ENCODE measurements at regions not wholly inside any gene's neighbourhood (a gene's known extent, or its start where the extent isn't known, plus 50 kb on each side); places are given as distances from the start of the nearest gene placed in this dataset.

- Mint-ChIP-seq H3K9me3 (peaks cover 4% of the 10 kb centered on the region), H3K4me3 (no peak overlapping the region), H3K27me3 (peaks cover 7 to 18% of the 10 kb centered on the region in 2 donors), H3K4me1 (ENCODE audit: low read depth in 2 of 2) (no peaks in the 10 kb centered on the region), H3K36me3 (no peaks in the 10 kb centered on the region), H3K27ac (no peak overlapping the region)
- ATAC-seq, result no peak
- no peak for DNase-seq (ENCODE audit: low spot score)
Measured at GRCh38 chr13:33448889-33449288, 163.3 kb upstream of the STARD13 start.

DNA sequence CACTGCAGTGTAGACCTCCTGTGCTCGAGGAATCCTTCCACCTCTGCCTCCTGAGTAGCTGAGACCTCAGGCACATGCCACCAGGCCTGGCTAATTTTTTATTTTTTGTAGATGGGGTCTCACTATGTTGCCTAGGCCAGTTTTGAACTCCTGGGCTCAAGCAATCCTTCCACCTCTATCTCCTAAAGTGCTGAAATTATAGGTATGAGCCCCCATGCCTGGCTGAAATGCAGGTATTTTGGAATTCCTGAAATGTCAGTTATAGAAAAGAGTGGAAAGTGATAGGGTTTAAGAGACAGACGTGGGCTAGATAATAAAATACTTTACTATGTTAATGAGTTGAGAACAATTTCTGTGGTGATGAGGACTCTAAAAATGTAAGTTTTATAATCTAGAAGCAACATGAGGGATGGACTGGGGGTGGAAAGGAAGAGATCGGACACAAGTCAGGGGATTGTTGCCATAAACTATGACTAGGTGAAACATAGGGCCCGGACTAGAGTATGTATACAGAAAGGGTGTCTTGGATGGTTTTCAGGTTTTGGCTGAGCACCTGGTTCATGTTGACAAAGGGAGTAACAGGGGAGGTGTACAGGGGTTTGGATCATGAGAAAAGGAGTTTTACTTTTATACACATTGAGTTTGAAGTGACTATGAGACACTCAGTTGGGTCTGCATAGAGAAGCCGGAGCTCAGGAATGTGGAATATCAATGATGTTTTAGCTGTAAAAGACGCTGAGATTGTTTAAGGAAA lies 165.6 kb upstream of the STARD13 start:
- no peak overlapping the region for H3K4me3 Mint-ChIP-seq
- peaks cover 7% of the 10 kb centered on the region for H3K9me3 Mint-ChIP-seq
- ATAC-seq (no peak), DNase-seq (ENCODE audit: low spot score) (no peak)
- H3K4me1 Mint-ChIP-seq (ENCODE audit: low read depth in 2 of 2), result no peaks in the 10 kb centered on the region
- H3K36me3 Mint-ChIP-seq, result no peaks in the 10 kb centered on the region
- H3K27me3 Mint-ChIP-seq, result peaks cover 7 to 18% of the 10 kb centered on the region in 2 donors
- H3K27ac Mint-ChIP-seq, result no peak overlapping the region

- ATAC-seq (no peak), DNase-seq (ENCODE audit: low spot score) (no peak)
- H3K36me3 Mint-ChIP-seq, result no peaks in the 10 kb centered on the region
- H3K4me3 Mint-ChIP-seq, result no peak overlapping the region
- no peak overlapping the region for H3K27ac Mint-ChIP-seq
- H3K27me3 Mint-ChIP-seq, result peaks cover 2 to 18% of the 10 kb centered on the region in 2 donors
- H3K4me1 Mint-ChIP-seq (ENCODE audit: low read depth in 2 of 2), result no peaks in the 10 kb centered on the region
- peaks cover 3% of the 10 kb centered on the region for H3K9me3 Mint-ChIP-seq
Measured at GRCh38 chr13:33452873-33453517, 167.4 kb upstream of the STARD13 start.

DNA sequence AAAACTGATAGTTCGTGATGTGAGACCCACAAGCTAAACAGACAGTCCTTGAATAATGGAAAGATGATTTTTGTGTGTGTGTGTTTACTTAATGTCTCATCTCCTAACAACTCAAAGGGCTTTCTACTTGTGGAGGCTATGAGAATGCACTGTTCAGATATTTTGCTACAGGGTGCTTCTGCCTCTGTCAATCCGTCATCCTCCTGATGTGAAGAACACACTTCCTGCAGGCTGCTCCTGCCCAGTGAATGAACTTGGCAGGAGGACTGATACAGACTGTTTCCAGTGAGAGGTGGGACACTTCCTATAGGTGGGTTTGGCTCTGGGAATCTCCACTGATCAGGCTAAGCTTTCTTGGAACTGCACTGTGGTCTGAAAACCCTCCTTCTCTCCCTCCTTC lies 168.4 kb upstream of the STARD13 start:
- Mint-ChIP-seq H3K4me1 (ENCODE audit: low read depth in 2 of 2) (no peaks in the 10 kb centered on the region), H3K9me3 (peaks cover 3% of the 10 kb centered on the region), H3K27me3 (peaks cover 2 to 18% of the 10 kb centered on the region in 2 donors), H3K36me3 (no peaks in the 10 kb centered on the region), H3K27ac (no peak overlapping the region), H3K4me3 (no peak overlapping the region)
- ATAC-seq (no peak), DNase-seq (ENCODE audit: low spot score) (no peak)

GRCh38 chr13:33454844-33455705 lies 169.5 kb upstream of the STARD13 start:
- ATAC-seq, result no peak
- Mint-ChIP-seq H3K27ac (no peak overlapping the region), H3K4me1 (ENCODE audit: low read depth in 2 of 2) (no peaks in the 10 kb centered on the region), H3K9me3 (peaks cover 3% of the 10 kb centered on the region), H3K36me3 (no peaks in the 10 kb centered on the region), H3K27me3 (peaks cover 2 to 18% of the 10 kb centered on the region in 2 donors), H3K4me3 (no peak overlapping the region)
- DNase-seq (ENCODE audit: low spot score), result no peak

DNA sequence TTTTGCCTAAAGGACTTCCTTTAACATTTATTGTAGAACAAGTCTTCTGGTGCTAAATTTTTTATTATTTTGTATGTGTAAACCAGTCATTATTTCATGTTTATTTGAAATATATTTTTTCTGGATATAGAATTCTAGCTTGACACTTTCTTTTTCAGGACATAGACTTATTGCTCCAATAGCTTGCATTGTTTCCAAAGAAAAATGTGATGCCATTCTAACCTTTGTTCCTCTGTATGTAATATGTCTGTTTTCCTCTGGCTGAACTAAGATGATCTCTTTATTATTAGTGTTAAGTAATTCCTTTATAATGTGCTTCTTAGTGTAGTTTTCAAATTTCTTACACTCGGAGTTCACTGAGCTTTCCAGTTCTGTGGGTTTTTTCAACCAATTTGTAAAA lies 174.1 kb upstream of the STARD13 start:
- Mint-ChIP-seq H3K4me1 (ENCODE audit: low read depth in 2 of 2) (no peaks in the 10 kb centered on the region), H3K4me3 (no peak overlapping the region), H3K36me3 (no peaks in the 10 kb centered on the region), H3K9me3 (peaks cover 4% of the 10 kb centered on the region), H3K27ac (no peak overlapping the region), H3K27me3 (peaks cover 0 to 6% of the 10 kb centered on the region in 2 donors)
- DNase-seq (ENCODE audit: low spot score) (no peak), ATAC-seq (no peak)

DNA sequence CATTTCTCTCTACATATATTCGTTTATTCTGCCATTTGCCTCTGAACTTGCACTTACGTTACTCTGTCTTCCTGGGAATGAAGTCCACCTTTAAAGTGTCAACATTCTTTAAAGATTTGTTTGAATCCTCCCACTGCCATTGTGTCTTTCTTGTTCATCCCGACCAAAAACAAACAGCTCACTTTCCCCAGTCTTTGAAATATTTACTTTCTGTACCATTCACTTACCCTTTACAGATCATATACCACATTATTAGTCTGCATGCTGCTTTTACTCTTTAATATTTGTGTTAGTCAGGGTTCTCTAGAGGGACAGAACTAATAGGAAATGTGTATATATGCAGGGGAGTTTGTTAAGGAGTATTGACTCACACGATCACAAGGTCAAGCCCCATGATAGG lies 176.6 kb upstream of the STARD13 start:
- Mint-ChIP-seq H3K4me3 (no peak overlapping the region), H3K27ac (no peak overlapping the region), H3K36me3 (no peaks in the 10 kb centered on the region), H3K9me3 (peaks cover 3% of the 10 kb centered on the region), H3K27me3 (peaks cover 0 to 6% of the 10 kb centered on the region in 2 donors), H3K4me1 (ENCODE audit: low read depth in 2 of 2) (no peaks in the 10 kb centered on the region)
- ATAC-seq (no peak), DNase-seq (ENCODE audit: low spot score) (no peak)

DNA sequence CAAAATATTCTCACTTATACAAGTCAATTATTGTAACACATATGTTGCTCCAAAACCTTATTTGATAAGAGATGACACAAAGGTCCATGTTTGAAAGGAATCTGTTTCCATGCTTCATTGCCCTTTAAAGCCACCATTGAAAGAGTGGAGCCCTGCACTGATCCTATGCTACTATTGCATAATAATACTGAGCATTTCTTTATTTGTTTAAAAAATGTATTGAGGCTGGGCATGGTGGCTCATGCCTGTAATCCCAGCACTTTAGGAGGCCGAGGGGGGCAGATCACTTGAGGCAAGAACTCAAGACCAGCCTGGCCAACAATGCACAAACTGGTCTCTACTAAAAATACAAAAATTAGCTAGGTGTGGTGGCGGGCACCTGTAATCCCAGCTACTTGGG lies 178.8 kb upstream of the STARD13 start:
- Mint-ChIP-seq H3K27me3 (peaks cover 0 to 6% of the 10 kb centered on the region in 2 donors), H3K27ac (no peak overlapping the region), H3K36me3 (no peaks in the 10 kb centered on the region), H3K9me3 (peaks cover 3% of the 10 kb centered on the region), H3K4me3 (no peak overlapping the region), H3K4me1 (ENCODE audit: low read depth in 2 of 2) (no peaks in the 10 kb centered on the region)
- DNase-seq (ENCODE audit: low spot score) (no peak), ATAC-seq (no peak)

- H3K9me3 Mint-ChIP-seq, result peaks cover 3% of the 10 kb centered on the region
Measured at GRCh38 chr13:33466262-33466661, 180.7 kb upstream of the STARD13 start.

GRCh38 chr13:33467556-33467955 lies 182.0 kb upstream of the STARD13 start:
- Mint-ChIP-seq H3K4me1 (ENCODE audit: low read depth in 2 of 2) (no peaks in the 10 kb centered on the region), H3K27ac (no peak overlapping the region), H3K36me3 (no peaks in the 10 kb centered on the region), H3K9me3 (no peaks in the 10 kb centered on the region), H3K27me3 (no peaks in the 10 kb centered on the region), H3K4me3 (no peak overlapping the region)
- no peak for DNase-seq (ENCODE audit: low spot score)
- ATAC-seq, result no peak

More at GRCh38 chr13:33466262-33466661, 180.7 kb upstream of the STARD13 start:
- Mint-ChIP-seq H3K27ac (no peak overlapping the region), H3K4me1 (ENCODE audit: low read depth in 2 of 2) (no peaks in the 10 kb centered on the region), H3K36me3 (no peaks in the 10 kb centered on the region), H3K4me3 (no peak overlapping the region), H3K27me3 (peaks cover 0 to 6% of the 10 kb centered on the region in 2 donors)
- DNase-seq (ENCODE audit: low spot score), result no peak
- no peak for ATAC-seq

DNA sequence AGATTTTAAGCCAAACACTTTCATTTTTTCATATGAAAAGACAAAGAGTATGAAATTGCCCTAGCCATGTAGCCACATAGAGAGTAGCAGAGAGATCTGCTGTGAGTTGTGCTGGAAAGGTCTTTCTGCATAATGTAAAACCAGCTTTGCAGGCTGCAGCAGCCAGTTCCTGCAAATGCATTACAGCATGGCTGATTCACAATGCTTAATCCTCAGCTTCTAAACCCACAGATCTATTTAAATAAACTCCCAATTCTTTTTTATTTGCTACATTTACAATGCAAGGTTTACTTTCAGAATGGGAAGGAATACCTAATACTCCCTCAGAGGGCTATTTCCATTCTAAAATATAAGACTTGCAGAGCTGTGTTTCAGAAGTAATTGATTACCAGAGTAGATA lies 185.6 kb upstream of the STARD13 start:
- ATAC-seq (no peak), DNase-seq (ENCODE audit: low spot score) (no peak)
- Mint-ChIP-seq H3K27ac (no peak overlapping the region), H3K36me3 (no peaks in the 10 kb centered on the region), H3K4me3 (no peak overlapping the region), H3K27me3 (no peaks in the 10 kb centered on the region), H3K4me1 (ENCODE audit: low read depth in 2 of 2) (no peaks in the 10 kb centered on the region), H3K9me3 (peaks cover 3% of the 10 kb centered on the region)

GRCh38 chr13:33472446-33472845 lies 186.9 kb upstream of the STARD13 start:
- Mint-ChIP-seq H3K27me3 (no peaks in the 10 kb centered on the region), H3K9me3 (peaks cover 5% of the 10 kb centered on the region), H3K36me3 (peaks cover 2% of the 10 kb centered on the region), H3K4me1 (ENCODE audit: low read depth in 2 of 2) (no peaks in the 10 kb centered on the region), H3K27ac (no peak overlapping the region), H3K4me3 (no peak overlapping the region)
- ATAC-seq (no peak), DNase-seq (ENCODE audit: low spot score) (no peak)

GRCh38 chr13:33479105-33479504 lies 193.6 kb upstream of the STARD13 start:
- peaks cover 0 to 17% of the 10 kb centered on the region in 2 donors for H3K27me3 Mint-ChIP-seq

GRCh38 chr13:33480561-33480960 lies 195.0 kb upstream of the STARD13 start:
- H3K4me1 Mint-ChIP-seq (ENCODE audit: low read depth in 2 of 2), result no peaks in the 10 kb centered on the region
- DNase-seq (ENCODE audit: low spot score) (no peak), ATAC-seq (no peak)
- peaks cover 10% of the 10 kb centered on the region for H3K36me3 Mint-ChIP-seq
- peaks cover 11% of the 10 kb centered on the region for H3K9me3 Mint-ChIP-seq
- H3K27me3 Mint-ChIP-seq, result peaks cover 0 to 17% of the 10 kb centered on the region in 2 donors
- no peak overlapping the region for H3K4me3 Mint-ChIP-seq
- H3K27ac Mint-ChIP-seq, result no peak overlapping the region

More at GRCh38 chr13:33479105-33479504, 193.6 kb upstream of the STARD13 start:
- Mint-ChIP-seq H3K4me3 (no peak overlapping the region), H3K9me3 (peaks cover 11% of the 10 kb centered on the region), H3K36me3 (peaks cover 10% of the 10 kb centered on the region), H3K27ac (no peak overlapping the region), H3K4me1 (ENCODE audit: low read depth in 2 of 2) (no peaks in the 10 kb centered on the region)
- DNase-seq (ENCODE audit: low spot score) (no peak), ATAC-seq (no peak)

Measured in natural killer cell treated with Interleukin-12 subunit alpha and Interleukin-12 subunit beta and Interleukin-15 and Interleukin-18, amount 100 ng/mL, for 72 hours (primary cell).